EL (cell line): ENCODE measurements at regions not wholly inside any gene's neighbourhood (a gene's known extent, or its start where the extent isn't known, plus 50 kb on each side); places are given as distances from the start of the nearest gene placed in this dataset.

Experiments
- DNase-seq: peaks from one replicate; pipeline ENCODE4 v3.0.0-alpha.2; 2016

DNA sequence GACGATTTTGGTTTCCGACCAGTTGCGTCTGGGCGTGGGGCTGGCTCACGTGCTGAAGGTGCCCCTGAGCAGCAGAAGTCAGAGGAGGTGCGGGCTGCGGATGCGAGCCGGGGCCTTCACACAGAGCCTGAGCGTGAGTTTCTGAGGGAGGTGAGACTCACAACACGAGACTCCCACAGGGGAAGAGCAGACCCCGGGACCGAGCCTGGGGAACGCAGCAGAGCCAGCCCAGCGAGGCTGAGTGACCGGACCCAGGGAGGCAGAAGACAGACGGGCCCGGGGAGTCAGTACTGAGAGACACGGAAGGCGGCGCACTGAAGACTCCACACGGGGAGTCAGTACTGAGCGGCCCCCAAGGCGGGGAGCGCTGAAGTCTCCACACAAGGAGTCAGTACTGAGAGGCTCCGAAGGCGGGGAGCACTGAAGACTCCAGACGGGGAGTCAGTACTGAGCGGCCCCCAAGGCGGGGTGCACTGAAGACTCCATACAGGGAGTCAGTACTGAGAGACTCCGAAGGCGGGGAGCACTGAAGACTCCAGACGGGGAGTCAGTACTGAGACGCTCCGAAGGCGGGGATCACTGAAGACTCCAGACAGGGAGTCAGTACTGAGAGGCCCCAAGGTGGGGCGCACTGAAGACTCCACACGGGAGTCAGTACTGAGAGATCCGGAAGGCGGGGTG is 77.8 kb downstream of the DLL1 start:
- DNase-seq: no peak

DNA sequence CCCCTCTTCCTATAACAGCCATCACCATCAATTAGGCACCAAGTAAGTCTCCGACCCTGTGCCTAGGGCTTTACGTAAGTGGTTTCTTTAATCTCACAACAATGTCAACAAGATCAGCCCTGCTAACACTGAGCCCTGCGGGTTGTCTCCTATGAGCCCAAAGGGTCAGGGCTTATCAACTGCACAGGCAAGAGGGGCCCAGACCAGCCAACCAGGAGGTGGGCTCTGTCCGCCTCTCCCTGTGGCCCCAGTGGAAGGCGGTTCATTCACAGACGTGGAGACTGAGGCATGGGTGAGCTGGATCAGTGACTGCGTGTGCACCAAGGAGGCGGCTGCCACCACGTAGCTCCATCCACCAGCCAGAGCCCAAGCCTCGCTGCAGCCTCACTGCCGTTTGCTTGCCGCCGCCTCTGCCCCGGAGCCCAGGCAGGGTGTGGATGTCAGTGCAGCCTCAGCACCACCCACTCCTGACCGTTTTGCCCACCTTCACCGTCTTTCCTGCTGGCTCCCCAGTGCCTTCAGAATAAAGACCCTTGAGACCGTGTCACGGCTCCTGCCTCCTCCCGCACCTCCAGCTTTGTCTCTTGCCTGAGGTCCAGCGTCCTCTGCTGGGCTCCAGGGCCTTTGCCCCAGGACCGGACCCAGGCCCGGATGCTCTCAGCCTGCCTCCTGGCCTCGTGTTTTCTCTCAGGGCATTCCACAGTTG is 78.7 kb downstream of the DLL1 start:
- no peak for DNase-seq

DNA sequence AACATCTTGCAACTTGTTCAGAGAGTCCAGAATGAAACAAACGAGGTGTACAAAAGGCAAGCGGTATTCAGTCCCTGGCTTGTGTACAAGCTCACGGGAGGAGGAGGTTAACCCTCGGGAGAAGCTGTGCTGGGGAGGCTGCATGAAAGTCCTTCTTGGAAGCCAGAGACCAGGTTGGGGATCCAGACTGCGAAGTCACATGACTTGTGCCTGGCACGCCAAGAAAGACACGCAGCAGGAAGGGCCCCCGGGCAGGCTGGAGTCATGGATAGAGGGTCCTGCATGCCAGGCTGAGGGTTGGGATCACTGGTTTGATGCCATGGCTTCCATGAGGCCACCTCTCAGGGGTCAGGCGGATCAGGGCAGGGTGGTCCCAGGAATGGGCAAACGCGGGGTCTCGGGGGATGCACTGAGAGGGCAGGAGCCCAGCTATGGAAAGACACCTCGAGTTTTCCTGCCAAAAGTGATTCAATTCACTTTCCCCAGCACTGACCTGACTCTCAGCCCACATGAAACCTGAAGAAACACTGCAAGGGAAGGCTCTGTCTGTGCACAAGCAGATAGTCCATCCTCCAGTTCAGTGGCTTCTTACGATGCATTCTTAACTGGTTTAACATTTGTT is 79.4 kb downstream of the DLL1 start:
- no peak for DNase-seq

DNA sequence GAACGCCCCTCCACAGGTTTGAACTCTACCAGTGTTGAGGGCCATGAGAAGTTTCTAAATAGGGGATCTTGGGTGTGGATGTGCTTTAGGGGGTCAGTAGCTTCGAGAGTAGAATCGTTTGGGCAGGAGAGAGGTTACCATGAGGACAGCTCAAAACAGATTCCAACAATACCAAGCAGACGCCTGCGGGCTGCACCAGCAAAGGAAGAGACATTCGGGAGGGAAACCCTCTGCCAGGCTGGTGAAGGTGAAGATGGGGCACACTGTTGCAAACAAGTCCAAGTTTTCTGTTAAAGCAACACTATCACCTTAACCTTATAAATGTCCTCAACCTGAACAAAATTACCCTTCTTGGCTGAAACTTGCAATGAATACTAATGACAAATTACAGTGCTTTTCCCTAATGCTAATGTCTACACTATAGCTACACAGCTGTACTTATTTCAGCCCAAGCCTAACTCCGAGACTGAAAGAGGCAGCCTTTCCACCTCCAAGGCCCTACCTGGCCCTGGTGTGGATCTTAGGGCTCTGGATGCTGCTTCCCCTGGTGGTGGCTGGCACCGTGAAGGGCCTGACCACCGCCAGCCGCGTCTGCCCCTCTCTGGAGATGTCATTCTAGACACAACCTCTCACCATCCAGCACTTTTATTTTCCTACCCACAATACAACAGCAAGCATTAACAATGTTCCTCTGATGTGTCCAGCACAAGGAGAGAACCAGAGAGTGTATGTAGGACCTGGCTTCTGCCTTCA is 80.1 kb downstream of the DLL1 start:
- no peak for DNase-seq

DNA sequence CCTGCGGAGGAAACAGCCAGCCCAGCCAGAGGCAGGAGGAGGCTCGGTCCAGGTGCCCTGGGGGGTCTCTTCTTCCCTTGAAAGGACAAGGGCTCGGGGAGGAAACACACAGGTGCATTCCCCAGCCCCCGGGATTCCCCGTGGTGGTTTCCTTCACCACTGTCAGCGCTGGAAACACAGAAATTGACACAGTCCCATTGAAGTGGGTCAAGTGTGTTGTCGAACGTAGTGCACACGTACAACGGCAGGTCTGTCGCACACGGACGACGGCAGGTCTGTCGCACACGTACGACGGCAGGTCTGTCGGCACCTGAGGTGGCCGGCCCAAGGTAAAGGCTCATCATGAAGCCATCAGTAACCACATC is 80.9 kb downstream of the DLL1 start:
- DNase-seq: no peak

DNA sequence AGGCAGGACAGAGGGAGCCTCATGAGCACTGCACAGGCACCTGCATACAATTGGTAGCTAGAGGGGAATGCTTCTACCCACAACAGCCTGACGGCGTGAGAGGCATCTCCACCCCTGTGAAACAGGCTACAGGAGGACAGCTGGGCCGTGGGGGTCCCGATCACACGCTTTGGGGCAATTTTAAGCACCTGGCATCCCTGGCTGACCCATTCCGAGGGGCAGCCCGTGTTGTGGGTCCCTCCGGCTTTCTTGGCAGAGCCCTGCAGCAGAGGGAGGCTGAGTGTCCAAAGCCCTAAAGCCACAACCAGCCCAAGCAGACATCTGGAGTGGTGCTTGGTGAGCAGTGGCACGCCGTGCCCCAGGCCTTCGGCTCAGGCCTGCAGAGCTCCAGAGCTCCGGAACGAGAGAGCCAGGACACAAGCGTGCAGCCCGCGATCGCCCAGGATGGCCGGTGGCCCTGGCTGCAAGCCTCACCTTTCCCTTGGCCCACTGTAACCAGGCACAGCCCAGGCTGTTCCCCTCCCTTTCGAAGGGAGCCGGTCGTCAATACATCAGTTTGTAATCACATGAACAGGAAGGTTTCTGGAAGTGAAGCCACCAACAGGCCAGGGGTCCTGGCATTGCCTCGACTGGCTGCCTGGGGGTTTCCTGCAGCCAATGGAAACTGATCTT is 81.4 kb downstream of the DLL1 start:
- no peak for DNase-seq

DNA sequence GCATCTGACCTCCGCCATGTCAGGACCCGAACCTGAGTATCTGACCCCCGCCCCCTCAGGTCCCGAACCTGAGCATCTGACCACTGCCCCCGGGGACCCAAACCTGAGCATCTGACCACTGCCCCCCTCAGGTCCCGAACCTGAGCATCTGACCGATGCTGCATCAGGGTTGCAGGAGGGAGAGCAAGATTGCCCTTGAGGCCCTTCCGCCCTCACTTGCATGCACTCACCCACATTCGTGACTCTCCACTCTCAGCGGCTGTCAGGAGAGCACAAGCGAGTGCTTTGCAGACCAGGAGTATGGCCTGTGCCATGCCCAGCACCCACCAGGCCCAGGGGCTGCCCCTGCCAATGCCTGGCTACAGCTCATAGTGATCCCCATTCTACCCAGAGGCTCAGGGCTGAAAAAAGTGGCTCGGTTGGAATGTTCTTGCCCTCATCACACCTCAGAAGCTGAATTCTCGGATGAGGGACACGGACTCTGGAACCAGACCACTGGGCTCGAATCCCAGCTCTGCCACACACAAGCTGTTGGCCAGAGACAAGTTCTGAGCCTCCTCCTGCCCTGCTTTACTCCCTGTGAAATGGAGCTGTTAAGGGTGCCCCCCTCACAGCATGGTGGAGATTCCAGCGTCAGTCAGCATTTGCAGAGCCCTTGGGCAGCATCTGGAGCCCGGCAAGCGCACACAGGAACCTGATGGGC is 82.1 kb downstream of the DLL1 start:
- DNase-seq: no peak

DNA sequence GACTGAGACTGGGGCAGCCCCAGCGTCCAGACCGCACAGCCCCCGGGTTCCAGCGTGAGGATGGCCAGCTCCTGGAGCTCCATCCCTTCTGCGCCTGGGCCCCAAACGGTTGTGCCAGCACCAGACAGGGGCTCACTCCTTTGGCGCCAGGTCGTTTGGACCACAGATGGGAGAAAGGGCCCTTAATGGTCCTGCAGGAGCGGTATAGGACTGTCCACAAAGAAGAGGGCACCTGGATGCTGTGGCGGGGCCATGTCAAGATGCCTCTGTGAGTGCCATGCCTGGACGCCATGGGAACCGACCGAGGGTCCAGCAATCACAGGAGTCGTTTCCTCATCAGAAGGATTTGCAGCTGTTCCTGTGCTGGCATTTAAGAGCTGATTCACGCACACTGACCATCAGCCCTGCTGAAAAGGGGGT is 82.7 kb downstream of the DLL1 start:
- no peak for DNase-seq

DNA sequence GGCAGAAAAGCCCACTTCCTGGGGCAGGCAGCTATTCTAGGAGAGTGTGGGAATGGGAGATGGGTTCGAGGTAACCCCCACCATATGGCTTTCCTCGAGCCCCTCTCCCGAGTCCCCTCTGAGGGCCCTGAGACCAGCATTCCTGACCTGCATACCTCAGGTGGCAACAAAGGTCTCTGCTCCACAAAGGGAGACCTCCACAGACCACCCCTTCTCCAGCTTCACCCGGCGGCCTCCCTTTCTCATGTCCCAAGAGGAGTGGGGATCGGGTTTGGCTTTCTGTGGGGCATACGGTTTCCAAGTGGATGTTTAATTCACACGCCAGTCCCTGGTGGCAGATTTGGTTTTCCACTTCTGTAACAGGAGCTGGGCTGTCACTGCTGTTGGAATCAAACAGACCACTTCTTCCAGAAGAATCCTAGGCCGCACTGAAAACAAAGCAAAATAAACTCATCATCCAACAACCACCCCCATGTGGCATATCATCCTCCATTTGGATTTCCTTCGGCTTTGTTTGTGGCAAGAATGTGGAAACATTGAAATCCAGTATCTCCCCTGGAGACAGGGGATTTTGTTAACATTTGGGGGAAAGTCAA is 83.2 kb downstream of the DLL1 start:
- no peak for DNase-seq

DNA sequence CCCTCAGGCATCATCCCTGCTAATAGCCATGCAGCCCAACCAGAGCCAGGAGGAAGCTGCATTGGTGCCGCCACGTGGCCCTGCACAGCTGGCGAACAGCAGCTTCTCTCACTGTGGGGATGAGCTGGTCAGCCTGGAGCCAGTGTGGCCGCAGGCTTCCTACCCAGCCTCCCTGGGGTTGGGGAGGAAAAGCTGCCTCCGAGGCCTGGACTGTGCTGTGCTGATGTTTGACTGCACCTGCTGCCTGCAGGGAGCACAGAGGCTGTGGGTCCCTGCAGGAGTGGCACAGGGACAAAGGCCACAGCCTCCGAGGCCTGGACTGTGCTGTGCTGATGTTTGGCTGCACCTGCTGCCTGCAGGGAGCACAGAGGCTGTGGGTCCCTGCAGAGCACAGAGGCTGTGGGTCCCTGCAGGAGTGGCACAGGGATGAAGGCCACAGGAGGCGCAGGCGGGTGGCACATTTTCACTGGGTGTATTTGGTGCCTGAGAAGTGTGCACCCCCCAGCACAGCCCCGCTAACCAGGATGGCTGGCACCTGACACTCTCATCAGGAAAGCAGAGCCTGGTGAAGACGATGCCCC is 83.9 kb downstream of the DLL1 start:
- DNase-seq: no peak

DNA sequence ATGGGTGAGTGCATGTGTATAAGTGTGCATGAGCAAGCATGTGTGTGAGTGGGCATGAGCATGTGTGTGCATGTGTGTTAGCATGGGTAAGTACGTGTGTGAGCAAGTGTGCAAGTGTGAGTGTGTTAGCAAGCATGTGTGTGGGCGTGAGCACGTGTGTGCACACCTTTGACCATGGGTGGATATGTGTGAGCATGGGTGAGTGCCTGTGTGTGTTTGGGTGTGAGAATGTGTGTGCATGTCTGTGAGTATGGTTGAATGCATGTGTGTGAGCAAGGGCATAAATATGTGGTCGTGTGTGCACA is 84.6 kb downstream of the DLL1 start:
- no peak for DNase-seq

DNA sequence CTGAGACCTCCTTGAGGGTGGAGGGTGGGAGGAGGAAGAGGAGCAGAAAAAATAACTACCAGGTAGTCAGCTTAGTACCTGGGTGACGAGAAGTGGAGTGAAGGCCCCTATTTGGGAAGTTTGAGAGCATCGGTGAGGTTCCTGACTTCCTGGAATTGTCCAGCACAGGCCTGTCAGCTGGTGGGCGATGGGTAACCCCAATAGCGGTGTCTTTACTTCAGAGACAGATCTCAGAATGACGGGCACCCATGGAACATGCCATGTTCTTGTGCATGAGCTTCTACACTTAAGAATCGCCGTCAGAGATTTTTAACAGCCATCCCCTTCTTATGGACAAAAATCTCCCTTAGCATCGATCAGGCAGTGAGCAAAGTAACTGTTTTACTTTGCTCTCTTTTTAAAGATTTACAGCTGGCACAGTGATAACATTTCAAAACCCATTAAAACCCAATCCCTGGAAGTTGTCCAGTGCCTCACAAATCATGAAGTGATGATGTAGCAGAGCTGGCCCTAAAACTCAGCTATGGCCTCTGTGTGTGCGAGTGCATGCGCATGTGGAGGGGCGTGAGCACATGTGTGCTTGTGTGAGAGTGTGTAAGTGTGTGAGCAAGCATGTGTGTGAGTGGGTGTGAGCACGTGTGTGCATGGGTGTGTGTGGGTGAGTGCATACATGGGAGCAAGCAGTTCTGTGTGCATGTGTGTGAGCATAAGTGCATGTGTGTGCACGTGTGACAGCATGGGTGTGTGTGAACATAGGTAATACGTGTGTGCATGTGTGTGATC is 85.2 kb downstream of the DLL1 start:
- no peak for DNase-seq

DNA sequence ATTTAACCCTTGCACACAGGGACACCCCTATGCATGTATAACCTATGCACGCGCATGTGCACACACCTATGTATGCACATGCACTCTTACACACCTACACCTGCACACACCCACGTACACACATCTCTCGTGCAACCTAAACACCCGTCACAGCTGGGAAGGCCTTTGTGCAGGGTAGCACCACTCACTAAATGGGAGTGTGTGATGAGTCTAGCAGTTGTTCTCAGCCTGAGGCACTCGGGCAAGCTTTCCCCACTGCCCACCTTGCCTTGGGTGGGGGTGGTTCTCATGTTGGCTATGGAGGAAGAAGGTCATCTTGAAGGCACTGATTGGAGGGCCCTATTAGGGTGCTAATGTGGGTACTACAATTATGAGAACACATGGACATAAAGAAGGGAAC is 85.8 kb downstream of the DLL1 start:
- no peak for DNase-seq

DNA sequence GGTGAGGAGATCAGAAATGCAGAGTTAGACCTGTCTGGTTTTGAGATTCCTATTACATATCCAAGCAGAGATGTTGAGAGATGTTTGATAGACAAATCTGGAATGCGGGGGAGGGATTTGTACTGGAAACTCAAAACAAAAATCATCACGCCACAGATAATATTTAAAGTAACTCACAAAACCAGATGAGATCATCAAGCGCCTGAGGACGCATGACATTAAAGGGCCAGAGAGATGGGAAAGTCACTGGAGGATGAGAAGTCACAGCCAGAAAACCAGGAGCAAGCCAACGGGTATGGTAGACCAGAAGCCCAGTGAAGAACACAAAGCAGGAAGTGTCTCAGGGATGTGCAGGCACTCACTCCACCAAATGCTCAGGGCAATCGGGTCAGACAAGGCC is 87.7 kb downstream of the DLL1 start:
- peak; percentile 13 for DNase-seq

DNA sequence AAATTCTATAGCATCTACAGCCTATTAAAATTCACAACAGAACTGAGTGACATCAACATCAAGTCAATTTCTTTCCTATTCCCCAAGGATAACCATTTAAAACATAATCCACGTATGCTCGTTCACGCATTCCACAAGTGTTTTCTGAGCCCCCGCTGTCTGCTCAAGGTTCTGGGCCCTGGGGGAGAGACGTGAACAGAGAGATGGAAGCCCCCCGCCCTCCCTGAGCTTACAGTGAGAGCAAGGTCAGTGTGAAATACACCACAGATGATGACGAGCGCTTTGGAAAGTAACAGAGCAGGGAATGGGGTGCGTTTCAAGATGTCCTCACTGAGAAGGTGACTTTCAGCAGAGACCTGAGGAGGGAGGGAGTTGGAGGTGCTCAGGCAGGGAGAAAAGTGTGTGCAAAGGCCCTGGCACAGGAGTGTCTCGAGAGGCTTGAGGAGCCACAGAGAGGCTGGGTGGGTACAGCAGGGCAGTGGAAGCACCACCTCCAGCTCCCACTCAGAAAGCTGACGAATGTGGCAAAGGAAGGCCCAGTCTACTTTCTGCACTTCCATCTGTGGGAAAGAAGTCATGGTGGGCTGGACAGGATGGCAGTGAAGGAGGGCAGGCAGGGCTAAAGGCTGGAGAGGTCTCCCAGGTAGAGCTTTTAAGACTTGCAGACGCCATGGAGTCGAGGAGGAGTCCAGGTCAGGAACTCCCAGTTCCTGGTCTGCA is 88.3 kb downstream of the DLL1 start:
- DNase-seq: no peak

DNA sequence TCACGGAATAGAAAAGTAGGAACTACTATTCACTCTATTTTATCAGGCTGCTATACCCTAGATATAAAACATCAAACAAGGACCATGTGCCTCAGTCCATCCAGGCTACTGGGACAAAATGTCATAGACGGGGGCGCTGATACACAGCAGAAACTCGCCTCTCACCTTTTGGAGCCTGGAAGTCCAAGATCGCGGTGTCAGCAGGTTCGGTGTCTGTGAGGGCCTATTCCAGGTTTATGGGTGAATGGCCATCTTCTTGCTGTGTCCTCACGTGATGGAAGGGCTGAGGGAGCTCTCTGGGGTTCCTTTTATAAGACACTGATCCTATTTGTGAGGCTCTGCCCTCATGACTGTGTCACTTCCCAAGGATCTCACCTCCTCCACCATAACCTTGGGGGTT is 89.5 kb downstream of the DLL1 start:
- DNase-seq: no peak

DNA sequence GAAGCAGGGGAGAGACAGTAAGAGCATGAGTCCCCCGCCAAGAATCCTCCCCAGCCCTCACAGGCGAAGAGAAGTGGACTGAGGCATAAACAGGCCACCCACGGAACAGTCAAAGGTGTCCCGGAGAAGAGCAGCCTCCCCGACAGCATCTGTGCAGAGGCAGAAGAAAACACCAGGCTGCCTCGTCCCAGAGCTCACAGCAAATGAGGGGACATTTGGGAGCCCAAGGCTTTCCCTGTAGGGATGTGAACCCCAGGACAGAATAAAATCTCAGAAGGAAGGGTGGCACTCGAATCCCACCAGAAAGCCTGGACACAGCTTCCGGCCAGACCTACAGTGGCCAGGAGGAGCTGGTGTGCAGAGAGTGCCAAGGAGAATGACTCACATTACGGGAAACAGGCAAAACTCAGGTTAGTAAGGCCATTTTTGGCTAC is 90.4 kb downstream of the DLL1 start:
- DNase-seq: no peak

DNA sequence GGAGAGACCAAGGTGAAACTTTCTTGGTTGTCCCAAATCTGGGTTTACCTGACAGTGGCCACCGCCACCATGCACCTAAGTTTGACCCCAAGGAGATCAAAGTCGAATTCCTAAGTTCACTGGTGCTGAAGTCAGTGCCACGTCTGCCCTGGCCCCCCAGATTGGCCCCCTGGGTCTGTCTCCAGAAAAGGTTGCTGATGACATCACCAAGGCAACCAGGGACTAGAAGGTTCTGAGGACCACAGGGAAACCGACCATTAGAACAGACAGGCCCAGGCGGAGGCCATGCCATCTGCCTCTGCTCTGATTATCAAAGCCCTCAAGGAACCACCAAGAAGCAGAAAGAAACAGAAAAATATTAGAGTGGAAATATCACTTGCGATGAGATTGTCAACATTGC is 91.2 kb downstream of the DLL1 start:
- DNase-seq: no peak

DNA sequence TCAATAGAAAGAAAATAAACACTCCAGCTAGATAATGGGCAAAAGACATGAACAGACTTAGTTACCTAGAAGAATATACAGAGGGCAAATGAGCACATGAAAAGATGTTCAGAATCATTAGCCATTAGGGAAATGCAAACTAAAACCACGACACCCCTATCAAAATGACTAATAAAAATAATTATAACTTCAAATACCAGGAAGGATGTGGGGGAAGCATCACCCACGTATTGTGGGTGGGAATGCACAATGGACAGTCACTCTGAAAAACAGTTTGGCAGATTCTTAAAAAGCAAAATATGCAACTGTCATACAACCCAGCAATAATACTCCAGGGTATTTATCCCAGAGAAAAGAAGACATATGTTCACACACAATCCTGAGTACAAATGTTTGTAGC is 92.6 kb downstream of the DLL1 start:
- no peak for DNase-seq

DNA sequence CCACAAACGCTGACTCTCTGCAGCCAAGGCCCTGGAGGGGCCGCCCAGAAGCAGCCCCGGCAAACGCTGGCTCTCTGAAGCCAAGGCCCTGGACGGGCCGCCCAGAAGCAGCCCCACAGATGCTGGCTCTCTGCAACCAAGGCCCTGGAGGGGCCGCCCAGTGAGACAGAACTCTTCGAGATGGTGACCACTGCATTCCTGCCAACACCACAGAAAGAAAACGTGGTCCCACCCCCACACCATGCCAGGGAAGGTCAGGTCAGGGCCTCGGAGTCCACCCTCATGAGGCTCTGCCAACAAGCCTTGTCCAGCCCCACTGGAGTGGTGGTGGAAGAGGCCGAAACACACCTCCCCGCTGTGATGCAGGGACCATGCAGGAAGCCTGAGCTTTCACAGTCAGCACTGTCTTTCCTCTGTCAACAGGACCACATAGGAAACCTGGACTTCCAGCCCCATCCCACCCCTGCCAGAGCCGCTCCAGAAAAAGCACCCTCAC is 97.5 kb downstream of the DLL1 start:
- DNase-seq: no peak
